LNCaP clone FGC (cell line): ENCODE measurements at regions not wholly inside any gene's neighbourhood (a gene's known extent, or its start where the extent isn't known, plus 50 kb on each side); places are given as distances from the start of the nearest gene placed in this dataset.

Experiments
- DNase-seq: peaks from one replicate; pipeline ENCODE4 v3.0.0-alpha.2; 2011; ENCODE audit warnings: low read depth
- H3K4me3 ChIP-seq: 2 replicates; pipeline ENCODE4 v1.5.1; 2011; ENCODE audit warnings: mild to moderate bottlenecking, low read depth, low read length, control low read depth
- TF ChIP-seq, protein P1 (sequence below): IDR thresholded peaks from 2 replicates; pipeline ENCODE4 v1.5.1; 2012; ENCODE audit warnings: mild to moderate bottlenecking; ENCODE audit not compliant: control insufficient read depth, insufficient read depth; ENCODE audit errors: extremely low read depth

DNA sequence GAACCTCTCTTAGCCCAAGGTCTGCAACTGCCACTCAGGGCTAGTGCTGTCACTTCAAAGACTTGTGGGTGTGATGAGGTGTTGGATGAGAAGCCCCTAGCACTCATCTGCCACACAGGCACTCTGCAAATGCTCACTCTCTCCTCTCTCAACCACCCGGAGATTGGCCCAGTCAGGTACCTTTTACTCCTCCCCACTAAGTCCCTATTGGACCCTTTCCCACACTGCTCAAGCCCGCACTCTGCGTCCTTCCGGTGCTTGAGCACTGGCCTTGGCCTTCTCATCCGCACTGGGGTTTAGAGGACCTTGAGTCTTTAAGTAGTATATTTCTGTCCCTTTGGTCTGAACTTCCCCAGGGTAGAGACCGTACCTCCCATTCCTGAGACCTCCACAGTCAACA is 308.0 kb downstream of the NXPE2 start:
- no peak overlapping the region for H3K4me3 ChIP-seq
- no peak for DNase-seq
- TF ChIP-seq, protein P1, sequence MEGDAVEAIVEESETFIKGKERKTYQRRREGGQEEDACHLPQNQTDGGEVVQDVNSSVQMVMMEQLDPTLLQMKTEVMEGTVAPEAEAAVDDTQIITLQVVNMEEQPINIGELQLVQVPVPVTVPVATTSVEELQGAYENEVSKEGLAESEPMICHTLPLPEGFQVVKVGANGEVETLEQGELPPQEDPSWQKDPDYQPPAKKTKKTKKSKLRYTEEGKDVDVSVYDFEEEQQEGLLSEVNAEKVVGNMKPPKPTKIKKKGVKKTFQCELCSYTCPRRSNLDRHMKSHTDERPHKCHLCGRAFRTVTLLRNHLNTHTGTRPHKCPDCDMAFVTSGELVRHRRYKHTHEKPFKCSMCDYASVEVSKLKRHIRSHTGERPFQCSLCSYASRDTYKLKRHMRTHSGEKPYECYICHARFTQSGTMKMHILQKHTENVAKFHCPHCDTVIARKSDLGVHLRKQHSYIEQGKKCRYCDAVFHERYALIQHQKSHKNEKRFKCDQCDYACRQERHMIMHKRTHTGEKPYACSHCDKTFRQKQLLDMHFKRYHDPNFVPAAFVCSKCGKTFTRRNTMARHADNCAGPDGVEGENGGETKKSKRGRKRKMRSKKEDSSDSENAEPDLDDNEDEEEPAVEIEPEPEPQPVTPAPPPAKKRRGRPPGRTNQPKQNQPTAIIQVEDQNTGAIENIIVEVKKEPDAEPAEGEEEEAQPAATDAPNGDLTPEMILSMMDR, result no peak

DNA sequence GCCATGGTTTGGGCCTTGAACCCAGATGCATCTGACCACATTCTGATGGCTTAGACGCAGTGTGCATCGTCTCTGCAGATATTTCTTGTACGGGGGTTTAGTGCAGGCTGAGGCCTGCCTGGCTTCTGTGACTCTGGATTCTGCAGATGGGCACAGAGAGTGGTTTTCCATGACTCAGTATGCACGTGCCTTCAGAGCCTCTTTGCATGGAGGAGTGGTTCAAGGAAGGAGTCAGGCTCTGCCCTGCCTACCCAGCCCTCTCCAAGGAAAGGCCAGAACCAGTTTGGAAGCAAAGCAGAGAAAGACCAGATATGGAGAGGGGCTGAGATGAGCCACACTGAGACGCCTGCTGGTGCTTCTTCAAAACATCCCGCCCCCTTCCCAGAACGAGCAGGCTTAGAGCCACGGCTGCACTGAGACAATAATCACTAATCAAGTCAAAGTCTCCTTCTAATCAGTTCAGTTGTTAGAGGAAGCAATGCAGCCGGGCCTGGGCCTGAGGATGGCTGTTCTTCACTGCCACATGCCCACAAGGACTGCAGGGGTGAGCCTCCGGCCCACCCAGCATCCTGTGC is 308.9 kb downstream of the NXPE2 start:
- TF ChIP-seq, protein P1, result no peak

DNA sequence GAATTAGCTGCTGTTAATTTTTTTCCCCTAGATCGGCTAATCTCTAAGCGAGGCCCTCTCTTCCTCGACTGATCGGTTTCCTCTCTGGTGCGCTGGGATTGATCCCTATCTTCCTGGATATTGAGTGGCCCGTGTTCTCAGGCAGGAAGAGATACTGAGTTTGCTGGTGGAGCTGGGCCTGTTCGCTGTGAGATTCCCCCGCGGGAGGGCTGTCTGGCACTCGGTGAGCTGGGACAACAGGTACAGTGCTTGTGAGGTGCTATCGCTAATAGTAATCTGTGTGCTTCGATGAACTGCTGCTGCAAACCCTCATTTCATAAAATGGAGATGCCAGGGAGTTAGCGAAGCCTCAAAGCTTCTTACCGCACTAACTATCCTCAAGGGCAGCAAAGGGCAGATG is 310.3 kb downstream of the NXPE2 start:
- TF ChIP-seq, protein P1, result no peak
- DNase-seq, result no peak
- no peak overlapping the region for H3K4me3 ChIP-seq

More for the DNA sequence above, 308.9 kb downstream of the NXPE2 start:
- no peak overlapping the region for H3K4me3 ChIP-seq
- DNase-seq, result no peak

DNA sequence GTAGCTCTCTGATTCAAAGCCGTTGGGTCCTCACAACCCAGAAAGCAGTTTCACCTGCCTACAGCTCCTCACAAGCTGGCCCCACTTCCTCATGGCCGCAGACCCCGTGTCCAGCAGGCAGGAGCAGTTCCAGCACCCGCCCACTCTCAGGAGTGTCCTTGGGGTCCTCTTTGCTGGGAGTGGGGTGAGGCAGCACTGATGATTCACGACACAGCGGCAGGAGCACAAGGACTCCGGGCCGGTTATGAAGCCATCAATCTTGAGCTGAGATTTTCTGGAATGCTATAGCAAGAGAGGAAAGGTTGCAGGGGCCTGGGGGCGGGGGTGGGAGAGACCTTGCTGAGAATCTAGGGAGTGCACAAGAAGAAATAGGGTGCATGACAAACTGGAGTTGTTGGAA is 311.2 kb downstream of the NXPE2 start:
- TF ChIP-seq, protein P1, result no peak
- no peak overlapping the region for H3K4me3 ChIP-seq
- no peak for DNase-seq

DNA sequence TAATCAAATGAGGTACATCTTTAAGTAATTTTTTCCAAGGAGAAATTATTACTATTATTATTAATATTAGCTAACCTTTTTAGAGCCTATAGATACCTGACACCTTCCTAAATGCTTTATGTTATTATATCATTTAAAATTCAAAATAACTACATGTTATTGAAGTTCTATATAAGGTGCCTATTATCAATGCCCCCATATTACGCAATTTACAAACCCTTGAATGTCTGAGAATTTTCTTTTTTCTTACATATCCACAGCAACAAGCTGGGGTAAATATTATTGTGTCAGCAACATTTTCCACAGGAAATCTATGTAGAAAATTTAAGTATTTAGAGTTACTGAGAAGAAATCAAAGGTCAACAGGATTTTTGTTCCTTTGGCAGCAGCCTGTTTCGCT is 327.3 kb downstream of the NXPE2 start:
- TF ChIP-seq, protein P1, result no peak
- H3K4me3 ChIP-seq, result no peak overlapping the region
- DNase-seq, result no peak

DNA sequence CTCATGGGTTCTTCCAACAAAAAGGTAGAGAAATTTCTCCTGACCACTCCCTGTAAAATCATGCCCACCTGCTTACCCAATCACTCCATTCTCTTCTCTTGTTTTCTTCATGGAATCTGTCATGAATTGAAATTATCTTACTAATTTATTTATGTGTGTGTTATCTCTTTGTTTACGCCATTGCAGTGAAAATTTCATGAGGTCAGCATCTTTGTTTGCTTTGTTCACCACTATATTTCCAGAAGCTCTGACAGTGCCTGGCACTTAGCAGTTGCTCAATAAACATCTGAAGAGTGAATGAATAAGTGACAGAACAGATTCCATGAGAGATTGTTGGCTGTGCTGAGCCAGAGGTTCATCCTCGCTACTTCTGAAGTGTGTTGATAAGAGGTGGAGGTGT is 329.5 kb downstream of the NXPE2 start:
- no peak overlapping the region for H3K4me3 ChIP-seq
- TF ChIP-seq, protein P1, result no peak
- DNase-seq, result no peak

DNA sequence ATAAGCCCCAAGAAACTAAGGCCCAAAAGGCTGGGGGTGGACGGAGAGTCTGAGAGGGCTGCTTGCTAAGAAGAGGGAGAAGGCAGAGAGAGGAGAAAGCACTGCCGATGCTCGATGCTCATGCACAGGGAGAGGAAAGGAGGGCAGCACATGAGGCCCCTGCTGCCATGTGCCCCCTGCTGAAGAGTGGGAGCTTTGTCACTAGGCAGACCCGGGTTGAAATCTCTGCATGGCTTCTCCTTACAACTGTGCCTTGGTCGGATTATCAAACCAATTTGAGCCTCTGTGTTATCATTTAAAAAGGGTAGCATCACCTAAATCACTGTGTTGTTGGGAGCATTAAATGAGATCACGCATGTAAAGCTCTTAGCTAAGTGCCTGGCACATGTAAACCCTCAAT is 330.5 kb downstream of the NXPE2 start:
- no peak overlapping the region for H3K4me3 ChIP-seq
- no peak for DNase-seq
- TF ChIP-seq, protein P1, result no peak
